ENCODE measurements at regions not wholly inside any gene's neighbourhood (a gene's known extent, or its start where the extent isn't known, plus 50 kb on each side); places are given as distances from the start of the nearest gene placed in this dataset.

- no peak overlapping the region for H3K4me2 ChIP-seq (ENCODE audit: unreplicated experiment)
- 5% methylated on average over 7 of the region's 7 CpGs for WGBS, 2 experiments (ENCODE audit: low coverage in 1 of 2, low lambda C conversion rate in 2 of 2, missing lambda C conversion rate in 2 of 2)
These were observed 879.2 kb upstream of the DDX18 start for GRCh38 chr2:116935097-116935814.

GRCh38 chr2:116948258-116948657, 866.2 kb upstream of the DDX18 start:
- Histone ChIP-seq H3K36me3 (ENCODE audit: low read depth) (no peaks in the 10 kb centered on the region), H4K20me1 (ENCODE audit: insufficient read depth) (no peaks in the 10 kb centered on the region), H3K27me3 (replicated peaks; ENCODE audit: insufficient read depth) (no peaks in the 10 kb centered on the region), H3K9ac (no peak overlapping the region), H3F3A (ENCODE audit: insufficient read depth) (no peaks in the 10 kb centered on the region), H3K4me1 (ENCODE audit: insufficient read depth) (no peaks in the 10 kb centered on the region), H3K9me3 (ENCODE audit: low read depth) (no peaks in the 10 kb centered on the region), H3K9me2 (ENCODE audit: insufficient read depth) (no peaks in the 10 kb centered on the region), H3K79me2 (ENCODE audit: insufficient read depth) (no peaks in the 10 kb centered on the region), H3K4me2 (ENCODE audit: unreplicated experiment) (no peak overlapping the region), H2AFZ (no peak overlapping the region), H3K27ac (no peak overlapping the region), H3K4me3 (no peak overlapping the region)
- in situ Hi-C loops (cut with MboI), result no loop called here
- TF ChIP-seq EZH2phosphoT487 (IDR thresholded peaks at IDR 0.05; ENCODE audit: insufficient read depth, low read depth), result no peak
- TF ChIP-seq EZH2 (IDR thresholded peaks at IDR 0.05; ENCODE audit: insufficient read depth, poor library complexity, severe bottlenecking), result no peak
- DNase-seq, result no peak

More at GRCh38 chr2:116935097-116935814, 879.2 kb upstream of the DDX18 start:
- Histone ChIP-seq H3K9ac (no peak overlapping the region), H3K27ac (no peak overlapping the region), H3K4me3 (no peak overlapping the region), H3K36me3 (ENCODE audit: low read depth) (no peaks in the 10 kb centered on the region), H4K20me1 (ENCODE audit: insufficient read depth) (no peaks in the 10 kb centered on the region), H3K9me3 (ENCODE audit: low read depth) (no peaks in the 10 kb centered on the region), H2AFZ (no peak overlapping the region), H3K4me1 (ENCODE audit: insufficient read depth) (no peaks in the 10 kb centered on the region), H3K27me3 (replicated peaks; ENCODE audit: insufficient read depth) (no peaks in the 10 kb centered on the region), H3F3A (ENCODE audit: insufficient read depth) (no peaks in the 10 kb centered on the region), H3K79me2 (ENCODE audit: insufficient read depth) (no peaks in the 10 kb centered on the region), H3K9me2 (ENCODE audit: insufficient read depth) (no peaks in the 10 kb centered on the region)
- in situ Hi-C loops (cut with MboI), result no loop called here
- no peak for DNase-seq
- no peak for TF ChIP-seq EZH2 (IDR thresholded peaks at IDR 0.05; ENCODE audit: insufficient read depth, poor library complexity, severe bottlenecking)
- TF ChIP-seq EZH2phosphoT487 (IDR thresholded peaks at IDR 0.05; ENCODE audit: insufficient read depth, low read depth), result no peak

GRCh38 chr2:116949249-116949648, 865.2 kb upstream of the DDX18 start:
- WGBS, 2 experiments (ENCODE audit: low coverage in 1 of 2, low lambda C conversion rate in 2 of 2, missing lambda C conversion rate in 2 of 2), result 59 to 68% methylated on average over 3 of the region's 3 CpGs
- no peaks in the 10 kb centered on the region for H3K36me3 ChIP-seq (ENCODE audit: low read depth)
- H4K20me1 ChIP-seq (ENCODE audit: insufficient read depth), result no peaks in the 10 kb centered on the region
- DNase-seq, result no peak
- no peak overlapping the region for H3K4me2 ChIP-seq (ENCODE audit: unreplicated experiment)
- no peaks in the 10 kb centered on the region for H3K9me2 ChIP-seq (ENCODE audit: insufficient read depth)
- H3K9me3 ChIP-seq (ENCODE audit: low read depth), result no peaks in the 10 kb centered on the region
- no peaks in the 10 kb centered on the region for H3K4me1 ChIP-seq (ENCODE audit: insufficient read depth)
- H3K27ac ChIP-seq, result no peak overlapping the region
- no peak overlapping the region for H3K9ac ChIP-seq
- no peaks in the 10 kb centered on the region for H3K27me3 ChIP-seq (replicated peaks; ENCODE audit: insufficient read depth)
- no peaks in the 10 kb centered on the region for H3K79me2 ChIP-seq (ENCODE audit: insufficient read depth)
- H3K4me3 ChIP-seq, result no peak overlapping the region
- no peak overlapping the region for H2AFZ ChIP-seq
- TF ChIP-seq EZH2 (IDR thresholded peaks at IDR 0.05; ENCODE audit: insufficient read depth, poor library complexity, severe bottlenecking), result no peak
- TF ChIP-seq EZH2phosphoT487 (IDR thresholded peaks at IDR 0.05; ENCODE audit: insufficient read depth, low read depth), result no peak
- in situ Hi-C loops (cut with MboI), result no loop called here
- H3F3A ChIP-seq (ENCODE audit: insufficient read depth), result no peaks in the 10 kb centered on the region

DNA sequence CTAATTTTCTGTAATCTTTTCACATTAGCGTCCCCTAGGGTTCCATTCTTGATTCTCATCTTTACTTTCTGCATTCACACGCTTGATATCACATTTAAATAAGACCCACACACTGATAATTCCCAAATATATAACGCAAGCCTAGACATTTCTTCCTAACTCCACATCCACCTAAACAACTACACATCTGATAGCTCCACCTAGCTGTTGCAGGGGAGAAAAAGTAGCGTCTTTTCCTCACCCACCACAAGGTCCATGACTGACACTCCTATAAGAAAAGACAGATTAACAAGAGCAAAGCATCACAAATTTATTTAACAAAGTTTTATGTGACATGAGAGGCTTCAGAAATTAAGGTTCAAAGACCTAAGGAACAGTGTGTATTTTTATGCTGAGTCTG, 862.2 kb upstream of the DDX18 start:
- Histone ChIP-seq H3K9ac (no peak overlapping the region), H3F3A (ENCODE audit: insufficient read depth) (no peaks in the 10 kb centered on the region), H3K4me3 (no peak overlapping the region), H3K4me1 (ENCODE audit: insufficient read depth) (no peaks in the 10 kb centered on the region), H3K36me3 (ENCODE audit: low read depth) (no peaks in the 10 kb centered on the region), H4K20me1 (ENCODE audit: insufficient read depth) (no peaks in the 10 kb centered on the region), H3K9me3 (ENCODE audit: low read depth) (no peaks in the 10 kb centered on the region), H3K27ac (no peak overlapping the region), H3K9me2 (ENCODE audit: insufficient read depth) (no peaks in the 10 kb centered on the region), H3K4me2 (ENCODE audit: unreplicated experiment) (no peak overlapping the region), H2AFZ (no peak overlapping the region), H3K79me2 (ENCODE audit: insufficient read depth) (no peaks in the 10 kb centered on the region), H3K27me3 (replicated peaks; ENCODE audit: insufficient read depth) (no peaks in the 10 kb centered on the region)
- TF ChIP-seq EZH2 (IDR thresholded peaks at IDR 0.05; ENCODE audit: insufficient read depth, poor library complexity, severe bottlenecking) (no peak), EZH2phosphoT487 (IDR thresholded peaks at IDR 0.05; ENCODE audit: insufficient read depth, low read depth) (no peak)
- in situ Hi-C loops (cut with MboI), result no loop called here
- no peak for DNase-seq
- 13% methylated on average over 4 of the region's 4 CpGs for WGBS, 2 experiments (ENCODE audit: low coverage in 1 of 2, low lambda C conversion rate in 2 of 2, missing lambda C conversion rate in 2 of 2)

GRCh38 chr2:116955646-116956045, 858.8 kb upstream of the DDX18 start:
- Histone ChIP-seq H3F3A (ENCODE audit: insufficient read depth) (no peaks in the 10 kb centered on the region), H3K4me1 (ENCODE audit: insufficient read depth) (no peaks in the 10 kb centered on the region), H3K9ac (no peak overlapping the region), H3K9me3 (ENCODE audit: low read depth) (no peaks in the 10 kb centered on the region), H3K9me2 (ENCODE audit: insufficient read depth) (no peaks in the 10 kb centered on the region), H3K27me3 (replicated peaks; ENCODE audit: insufficient read depth) (no peaks in the 10 kb centered on the region), H3K4me3 (no peak overlapping the region), H4K20me1 (ENCODE audit: insufficient read depth) (no peaks in the 10 kb centered on the region), H3K36me3 (ENCODE audit: low read depth) (no peaks in the 10 kb centered on the region), H3K27ac (no peak overlapping the region), H3K4me2 (ENCODE audit: unreplicated experiment) (no peak overlapping the region), H2AFZ (no peak overlapping the region), H3K79me2 (ENCODE audit: insufficient read depth) (no peaks in the 10 kb centered on the region)
- in situ Hi-C loops (cut with MboI), result no loop called here
- WGBS, 2 experiments (ENCODE audit: low coverage in 1 of 2, low lambda C conversion rate in 2 of 2, missing lambda C conversion rate in 2 of 2), result 13 to 24% methylated on average over 2 of the region's 2 CpGs
- TF ChIP-seq EZH2 (IDR thresholded peaks at IDR 0.05; ENCODE audit: insufficient read depth, poor library complexity, severe bottlenecking), result no peak
- TF ChIP-seq EZH2phosphoT487 (IDR thresholded peaks at IDR 0.05; ENCODE audit: insufficient read depth, low read depth), result no peak
- DNase-seq, result no peak
